B cell (primary cell): ENCODE measurements at regions not wholly inside any gene's neighbourhood (a gene's known extent, or its start where the extent isn't known, plus 50 kb on each side); places are given as distances from the start of the nearest gene placed in this dataset.

Experiments used
- ATAC-seq: fragments of 200-7000 bp; cut with Tn5 transposase; one replicate; pipeline ENCODE4 v1.10.0; 2021; ENCODE audit warnings: low read depth, mild to moderate bottlenecking, moderate number of reproducible peaks, moderate library complexity
- CTCF ChIA-PET: fragments of 350-600 bp; sonication (Branson Sonifier 250); formaldehyde crosslinking; loops from one replicate; lab custom pipeline; 2021; ENCODE audit warnings: antibody characterized with exemption, inconsistent platforms; lab: Charles Lee
- POLR2A ChIA-PET: fragments of 350-600 bp; sonication (Branson Sonifier 250); formaldehyde crosslinking; loops from one replicate; lab custom pipeline; 2021; ENCODE audit warnings: antibody characterized with exemption; lab: Charles Lee
- DNase-seq: peaks from one replicate; pipeline ENCODE4 v3.0.0; 2013
- H2AFZ ChIP-seq: 2 replicates; pipeline ENCODE4 v1.6.1; 2012; ENCODE audit warnings: mild to moderate bottlenecking, low read depth, low read length; ENCODE audit not compliant: insufficient read depth, poor library complexity, severe bottlenecking
- H3K27ac ChIP-seq, 2 donors: 1 replicate in 1 of 2; 2 replicates in 1 of 2; pipeline ENCODE4 v1.5.1; 2012 to 2013; ENCODE audit warnings: low read length in 2 of 2, mild to moderate bottlenecking in 2 of 2, moderate library complexity in 1 of 2
- H3K27me3 ChIP-seq, 4 experiments: fragments of 200-600 bp in 1 of 4; sonication (generic) in 1 of 4; replicated peaks in 1 of 4; 1 replicate in 2 of 4; 2 replicates in 2 of 4; pipeline versions ENCODE4 v1.6.1 to v1.7.0; 2013 to 2016; ENCODE audit warnings: low read length in 3 of 4, mild to moderate bottlenecking in 2 of 4, mixed read lengths in 1 of 4, moderate library complexity in 1 of 4; ENCODE audit not compliant: insufficient read depth in 4 of 4, control insufficient read depth in 3 of 4; ENCODE audit errors: control extremely low read depth in 1 of 4
- H3K36me3 ChIP-seq, 2 experiments: replicated peaks in 1 of 2; 1 replicate in 1 of 2; 2 replicates in 1 of 2; pipeline versions ENCODE4 v1.6.1 to v1.7.1; 2013; ENCODE audit warnings: low read length in 1 of 2; ENCODE audit not compliant: insufficient read depth in 2 of 2, control insufficient read depth in 1 of 2; ENCODE audit errors: control extremely low read depth in 1 of 2, extremely low read depth in 1 of 2
- H3K4me1 ChIP-seq, 2 donors: fragments of 200-600 bp in 1 of 2; sonication (generic) in 1 of 2; 1 replicate in 1 of 2; 2 replicates in 1 of 2; pipeline versions ENCODE4 v1.5.1 to v1.6.1; 2013 to 2017; ENCODE audit warnings: low read length in 2 of 2; ENCODE audit not compliant: control insufficient read depth in 2 of 2, insufficient read depth in 2 of 2
- H3K4me2 ChIP-seq: replicated peaks from 2 replicates; pipeline ENCODE3; 2012; ENCODE audit warnings: mild to moderate bottlenecking, low read depth, low read length; ENCODE audit not compliant: poor library complexity, severe bottlenecking
- H3K4me3 ChIP-seq, 5 experiments: fragments of 200-600 bp in 1 of 5; sonication (generic) in 1 of 5; 1 replicate in 3 of 5; 2 replicates in 2 of 5; pipeline versions ENCODE4 v1.5.1 to v1.7.0; 2011 to 2016; ENCODE audit warnings: low read length in 4 of 5, mild to moderate bottlenecking in 4 of 5, low read depth in 2 of 5, control low read depth in 1 of 5, moderate library complexity in 1 of 5; ENCODE audit not compliant: insufficient read depth in 1 of 5; ENCODE audit errors: control extremely low read depth in 1 of 5, extremely low read depth in 1 of 5
- H3K79me2 ChIP-seq: fragments of 200-600 bp; sonication (generic); one replicate; pipeline ENCODE4 v1.6.0; 2016; ENCODE audit warnings: low read length; ENCODE audit not compliant: control insufficient read depth, insufficient read depth
- H3K9ac ChIP-seq: fragments of 200-600 bp; sonication (generic); 2 replicates; pipeline ENCODE4 v1.6.1; 2017; ENCODE audit warnings: mild to moderate bottlenecking, low read length, moderate library complexity
- H3K9me3 ChIP-seq, 3 donors: one replicate each; pipeline versions ENCODE4 v1.6.1 to v1.7.1; 2013; ENCODE audit warnings: low read length in 2 of 3; ENCODE audit not compliant: control insufficient read depth in 2 of 3, insufficient read depth in 1 of 3; ENCODE audit errors: control extremely low read depth in 1 of 3
- H4K20me1 ChIP-seq: 2 replicates; pipeline ENCODE4 v1.6.0; 2012; ENCODE audit warnings: mild to moderate bottlenecking, low read length; ENCODE audit not compliant: insufficient read depth, control insufficient read depth, poor library complexity, severe bottlenecking
- H3K27ac Mint-ChIP-seq: one replicate; pipeline ENCODE4 v1.8.0; 2021; ENCODE audit warnings: mixed read lengths
- H3K27me3 Mint-ChIP-seq: one replicate; pipeline ENCODE4 v1.8.0; 2021; ENCODE audit warnings: mixed read lengths
- H3K4me1 Mint-ChIP-seq: one replicate; pipeline ENCODE4 v1.8.0; 2021; ENCODE audit warnings: mixed read lengths
- H3K4me3 Mint-ChIP-seq: one replicate; pipeline ENCODE4 v1.8.0; 2021; ENCODE audit warnings: mixed read lengths
- H3K9me3 Mint-ChIP-seq: one replicate; pipeline ENCODE4 v1.8.0; 2022; ENCODE audit warnings: mixed read lengths; ENCODE audit not compliant: insufficient read depth
- CTCF ChIP-seq: fragments of 200-600 bp; IDR thresholded peaks from one replicate; pipeline ENCODE4 v1.8.0; 2022; ENCODE audit warnings: antibody characterized with exemption, mild to moderate bottlenecking
- EZH2 ChIP-seq: IDR thresholded peaks from 2 replicates; pipeline ENCODE4 v1.6.1; 2012; ENCODE audit warnings: borderline replicate concordance, low read depth, mild to moderate bottlenecking, moderate library complexity, low read length; ENCODE audit not compliant: insufficient read depth, poor library complexity, severe bottlenecking
- WGBS: methylation state at CpG from one replicate; pipeline ENCODE4 v1.1.5; 2013; ENCODE audit warnings: missing lambda C conversion rate; ENCODE audit not compliant: insufficient coverage; 5-methylcytosine and 5-hydroxymethylcytosine counted together
- intact Hi-C: fragments of 100-400 bp; cut with micrococcal nuclease; formaldehyde crosslinking; loops from one replicate; pipeline ENCODE4 v1.10.0; 2022

GRCh38 chrX:5638572-5638971, 590.1 kb downstream of the NLGN4X start:
- no peaks in the 10 kb centered on the region for H3K27me3 Mint-ChIP-seq
- H3K4me3 ChIP-seq = no peak overlapping the region

GRCh38 chrX:5632887-5633286, 595.8 kb downstream of the NLGN4X start:
- ATAC-seq (no peak), DNase-seq (no peak)
- peaks cover 6% of the 10 kb centered on the region for H3K27me3 Mint-ChIP-seq
- no peaks in the 10 kb centered on the region for H3K4me1 ChIP-seq
- H4K20me1 ChIP-seq = no peaks in the 10 kb centered on the region
- POLR2A ChIA-PET = no interaction called here
- H3K36me3 ChIP-seq = no peaks in the 10 kb centered on the region
- H3K9me3 Mint-ChIP-seq = no peaks in the 10 kb centered on the region
- no peak overlapping the region for H3K4me2 ChIP-seq
- no peak overlapping the region for H2AFZ ChIP-seq
- H3K9ac ChIP-seq = no peak overlapping the region
- intact Hi-C loops = no loop called here
- H3K4me1 Mint-ChIP-seq = peaks cover 5% of the 10 kb centered on the region
- H3K27ac ChIP-seq = no peak overlapping the region
- no peaks in the 10 kb centered on the region for H3K9me3 ChIP-seq
- no peaks in the 10 kb centered on the region for H3K79me2 ChIP-seq
- H3K27ac Mint-ChIP-seq = no peak overlapping the region
- no peaks in the 10 kb centered on the region for H3K27me3 ChIP-seq
- H3K4me3 Mint-ChIP-seq = no peak overlapping the region
- H3K4me3 ChIP-seq = no peak overlapping the region
- CTCF ChIA-PET = no interaction called here
- TF ChIP-seq CTCF (no peak), EZH2 (no peak)

More at GRCh38 chrX:5638572-5638971, 590.1 kb downstream of the NLGN4X start:
- TF ChIP-seq EZH2 (no peak), CTCF (no peak)
- Mint-ChIP-seq H3K27ac (no peak overlapping the region), H3K4me1 (peaks cover 3% of the 10 kb centered on the region), H3K4me3 (no peak overlapping the region), H3K9me3 (no peaks in the 10 kb centered on the region)
- Histone ChIP-seq H2AFZ (no peak overlapping the region), H4K20me1 (no peaks in the 10 kb centered on the region), H3K9ac (no peak overlapping the region), H3K4me2 (no peak overlapping the region), H3K9me3 (no peaks in the 10 kb centered on the region), H3K79me2 (no peaks in the 10 kb centered on the region), H3K27me3 (no peaks in the 10 kb centered on the region), H3K4me1 (no peaks in the 10 kb centered on the region), H3K36me3 (no peaks in the 10 kb centered on the region), H3K27ac (no peak overlapping the region)
- intact Hi-C loops = no loop called here
- ChIA-PET CTCF (no interaction called here), POLR2A (no interaction called here)
- DNase-seq = no peak
- no CpG with 5 or more reads among the region's 7 CpGs for WGBS
- ATAC-seq = no peak
